Retinal pigment epithelial cell (primary cell): ENCODE measurements at regions not wholly inside any gene's neighbourhood (a gene's known extent, or its start where the extent isn't known, plus 50 kb on each side); places are given as distances from the start of the nearest gene placed in this dataset.
A peak's percentile ranks its signal among the peaks of the same experiment; 100 is the strongest.

Experiments used
- DNase-seq: peaks from one replicate; pipeline ENCODE4 v3.0.0-alpha.2; 2010; ENCODE audit warnings: low read depth
- H3K4me3 ChIP-seq: 2 replicates; pipeline ENCODE4 v1.5.1; 2011; ENCODE audit warnings: mild to moderate bottlenecking, low read length, control low read depth, moderate library complexity
- TF ChIP-seq, protein P1 (sequence below): conservative IDR thresholded peaks from 2 replicates; pipeline ENCODE4 v1.5.1; 2011; ENCODE audit warnings: low read depth, low read length, control low read depth, inconsistent platforms

- H3K4me3 ChIP-seq = no peak overlapping the region
- TF ChIP-seq, protein P1, sequence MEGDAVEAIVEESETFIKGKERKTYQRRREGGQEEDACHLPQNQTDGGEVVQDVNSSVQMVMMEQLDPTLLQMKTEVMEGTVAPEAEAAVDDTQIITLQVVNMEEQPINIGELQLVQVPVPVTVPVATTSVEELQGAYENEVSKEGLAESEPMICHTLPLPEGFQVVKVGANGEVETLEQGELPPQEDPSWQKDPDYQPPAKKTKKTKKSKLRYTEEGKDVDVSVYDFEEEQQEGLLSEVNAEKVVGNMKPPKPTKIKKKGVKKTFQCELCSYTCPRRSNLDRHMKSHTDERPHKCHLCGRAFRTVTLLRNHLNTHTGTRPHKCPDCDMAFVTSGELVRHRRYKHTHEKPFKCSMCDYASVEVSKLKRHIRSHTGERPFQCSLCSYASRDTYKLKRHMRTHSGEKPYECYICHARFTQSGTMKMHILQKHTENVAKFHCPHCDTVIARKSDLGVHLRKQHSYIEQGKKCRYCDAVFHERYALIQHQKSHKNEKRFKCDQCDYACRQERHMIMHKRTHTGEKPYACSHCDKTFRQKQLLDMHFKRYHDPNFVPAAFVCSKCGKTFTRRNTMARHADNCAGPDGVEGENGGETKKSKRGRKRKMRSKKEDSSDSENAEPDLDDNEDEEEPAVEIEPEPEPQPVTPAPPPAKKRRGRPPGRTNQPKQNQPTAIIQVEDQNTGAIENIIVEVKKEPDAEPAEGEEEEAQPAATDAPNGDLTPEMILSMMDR = no peak
- DNase-seq = peak; percentile 90
Observed at GRCh38 chr15:62976301-62976881, 66.2 kb upstream of the TPM1 start.

DNA sequence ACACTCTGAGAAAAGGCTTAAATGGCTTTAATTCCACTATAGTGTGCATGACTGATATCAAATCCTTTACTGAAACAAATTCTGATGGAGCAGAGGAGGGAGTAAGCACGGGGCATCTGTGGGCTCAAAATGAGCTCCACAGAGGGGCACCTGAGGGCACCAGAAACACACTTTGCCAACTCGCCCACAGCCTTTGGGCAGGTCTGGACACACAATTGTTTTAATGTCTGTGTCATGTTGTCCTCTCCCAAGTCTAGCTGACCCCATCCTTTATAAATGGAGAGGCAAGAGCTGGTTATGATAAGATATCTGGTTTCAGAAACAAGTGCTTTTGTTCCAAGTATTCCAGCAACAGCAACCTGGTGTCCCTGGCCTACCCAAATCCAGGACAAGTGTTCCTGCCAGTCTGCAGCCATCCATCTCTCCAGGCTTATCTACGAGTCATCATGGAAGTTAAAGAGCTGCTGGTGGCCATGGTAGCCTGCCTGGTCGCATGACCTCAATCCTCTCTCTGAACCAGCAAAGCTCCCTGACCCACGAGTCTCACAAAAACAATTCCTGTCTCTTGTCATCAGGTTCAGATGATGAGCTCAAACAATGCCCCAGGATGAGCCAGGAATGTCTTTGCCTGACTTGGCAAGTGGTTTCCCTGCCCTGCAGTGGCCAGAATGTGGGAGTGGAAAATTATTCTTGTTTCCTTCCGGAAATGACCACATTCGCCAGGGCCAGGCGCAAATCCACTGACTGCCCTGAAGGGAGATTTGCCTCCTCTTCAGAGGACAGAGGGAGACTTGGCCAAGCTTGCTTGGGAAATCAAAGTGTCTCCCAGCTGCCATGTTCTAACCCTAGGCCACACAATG, 64.4 kb upstream of the TPM1 start:
- no peak for DNase-seq
- TF ChIP-seq, protein P1 = no peak
- H3K4me3 ChIP-seq = no peak overlapping the region

DNA sequence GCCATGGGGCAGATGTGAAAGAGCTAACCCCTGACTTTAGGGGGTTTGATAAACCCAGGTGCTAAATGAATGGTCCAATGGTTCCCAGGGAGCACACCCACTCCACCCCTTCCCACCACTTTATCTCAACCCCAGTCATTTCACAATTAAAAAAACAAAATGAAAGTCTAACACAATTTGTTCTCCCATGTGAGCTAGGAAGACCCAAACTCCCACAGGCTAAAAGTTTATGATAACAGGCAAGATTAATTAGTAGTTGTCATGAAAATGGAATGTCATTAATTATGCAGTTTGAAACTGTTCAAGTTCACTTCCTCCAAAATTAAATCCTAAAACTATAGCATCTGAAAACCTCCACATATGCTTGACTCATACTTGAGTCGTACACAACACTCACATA, 63.3 kb upstream of the TPM1 start:
- H3K4me3 ChIP-seq = no peak overlapping the region

DNA sequence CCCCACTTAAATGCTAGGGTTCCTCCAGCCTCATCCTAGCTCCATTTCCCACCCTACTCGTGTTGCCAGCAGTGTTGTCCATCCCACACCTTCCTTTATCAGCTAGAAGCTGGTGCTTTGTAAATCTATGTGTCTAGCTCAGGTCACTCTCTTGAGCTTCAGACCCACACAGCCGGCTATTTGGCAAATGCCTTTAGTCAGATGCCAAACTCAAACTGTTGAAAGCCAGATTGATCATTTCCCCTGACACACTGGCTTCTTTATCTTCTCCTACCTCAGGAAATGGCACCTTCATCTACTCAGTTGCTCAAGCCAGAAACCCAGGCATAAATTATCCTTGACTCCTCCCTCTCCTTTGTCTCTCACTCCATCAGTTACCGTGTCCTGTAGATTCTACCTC, 61.5 kb upstream of the TPM1 start:
- no peak overlapping the region for H3K4me3 ChIP-seq
- TF ChIP-seq, protein P1 = no peak
- DNase-seq = no peak

More for the DNA sequence above, 63.3 kb upstream of the TPM1 start:
- TF ChIP-seq, protein P1 = no peak
- no peak for DNase-seq

DNA sequence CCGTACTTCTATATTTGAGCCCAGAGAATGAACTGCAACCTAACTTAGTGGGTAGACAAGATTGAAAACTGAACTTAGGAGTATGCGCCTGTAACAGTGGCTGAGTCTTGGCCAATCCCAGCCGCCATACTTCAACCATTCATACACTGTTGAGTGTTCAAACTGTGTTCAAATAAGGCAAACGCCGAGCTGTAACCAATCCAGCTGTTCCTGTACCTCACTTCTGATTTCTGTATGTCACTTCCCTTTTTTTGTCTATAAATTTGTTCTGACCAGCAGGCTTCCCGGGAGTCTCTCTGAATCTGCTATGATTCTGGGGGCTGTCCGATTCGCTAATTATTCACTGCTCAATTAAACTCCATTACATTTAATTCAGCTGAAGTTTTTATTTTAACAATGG, 58.6 kb upstream of the TPM1 start:
- no peak for DNase-seq
- no peak overlapping the region for H3K4me3 ChIP-seq
- TF ChIP-seq, protein P1 = no peak

DNA sequence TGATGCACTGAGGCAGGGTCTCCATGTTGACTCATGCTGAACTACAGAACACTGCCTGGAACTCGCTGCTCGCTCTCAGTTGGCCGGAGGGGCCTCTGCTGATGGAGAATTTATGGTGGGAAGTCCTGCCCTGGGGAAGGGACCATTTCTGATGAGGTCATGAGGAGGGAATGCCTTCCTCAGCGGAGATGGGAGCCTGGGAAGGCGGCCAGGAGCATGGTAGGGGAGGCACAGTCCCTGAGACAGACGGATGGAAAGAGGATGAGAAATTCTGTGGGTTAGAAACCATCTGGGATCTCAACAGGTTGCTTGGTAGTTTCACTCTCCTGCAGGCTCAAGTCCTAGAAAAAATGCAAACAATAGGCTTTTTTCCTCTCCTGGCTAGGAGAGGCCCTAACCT, 56.8 kb upstream of the TPM1 start:
- TF ChIP-seq, protein P1 = no peak
- no peak overlapping the region for H3K4me3 ChIP-seq
- no peak for DNase-seq

- TF ChIP-seq, protein P1 = no peak
- DNase-seq = no peak
- H3K4me3 ChIP-seq = no peak overlapping the region
Observed at GRCh38 chr15:62986948-62987347, 55.6 kb upstream of the TPM1 start.
